OCI-LY3 (cell line): ENCODE measurements at regions not wholly inside any gene's neighbourhood (a gene's known extent, or its start where the extent isn't known, plus 50 kb on each side); places are given as distances from the start of the nearest gene placed in this dataset.

ENCODE experiments used
- H2AFZ ChIP-seq: fragments of 200-600, 300-600 bp; shearing (Covaris generic); 2 replicates; pipeline ENCODE4 v1.6.0; 2014; ENCODE audit warnings: antibody characterized with exemption, low read depth, low read length
- H3K27ac ChIP-seq: fragments of 200-600, 300-600 bp; sonication (generic); 2 replicates; pipeline ENCODE4 v1.5.1; 2014; ENCODE audit warnings: mild to moderate bottlenecking, low read length, moderate library complexity, mixed read lengths
- H3K27me3 ChIP-seq: fragments of 200-600, 300-600 bp; sonication (generic); 2 replicates; pipeline ENCODE4 v1.6.1; 2014; ENCODE audit warnings: low read depth, low read length, mixed read lengths
- H3K36me3 ChIP-seq: fragments of 200-600, 300-600 bp; sonication (generic); replicated peaks from 2 replicates; pipeline ENCODE3; 2014; ENCODE audit warnings: low read depth, low read length, mixed read lengths
- H3K4me1 ChIP-seq: fragments of 300-600, 200-600 bp; sonication (generic); 2 replicates; pipeline ENCODE4 v1.6.1; 2014; ENCODE audit warnings: low read length, mixed read lengths
- H3K4me2 ChIP-seq: fragments of 200-600, 300-600 bp; sonication (generic); 2 replicates; pipeline ENCODE4 v1.6.1; 2014; ENCODE audit warnings: low read length, mixed read lengths
- H3K4me3 ChIP-seq: fragments of 300-600, 200-600 bp; sonication (generic); 2 replicates; pipeline ENCODE4 v1.5.1; 2014; ENCODE audit warnings: antibody characterized with exemption, mild to moderate bottlenecking, low read length, moderate library complexity
- H3K79me2 ChIP-seq: fragments of 300-600, 200-600 bp; shearing (Covaris generic); 2 replicates; pipeline ENCODE4 v1.6.1; 2014; ENCODE audit warnings: mild to moderate bottlenecking, low read length, mixed read lengths
- H3K9ac ChIP-seq: fragments of 300-600, 200-600 bp; shearing (Covaris generic); 2 replicates; pipeline ENCODE4 v1.6.0; 2014; ENCODE audit warnings: mild to moderate bottlenecking, low read length, moderate library complexity
- H3K9me3 ChIP-seq: fragments of 200-600, 300-600 bp; shearing (Covaris generic); 2 replicates; pipeline ENCODE4 v1.6.1; 2014; ENCODE audit warnings: low read length, mixed read lengths; ENCODE audit not compliant: insufficient read depth
- H4K20me1 ChIP-seq: fragments of 200-600, 300-600 bp; sonication (generic); 2 replicates; pipeline ENCODE4 v1.6.1; 2016; ENCODE audit warnings: low read length, mixed read lengths; ENCODE audit not compliant: insufficient read depth
- CTCF ChIP-seq: fragments of 200-600, 300-600 bp; sonication (generic); IDR thresholded peaks from 2 replicates; pipeline ENCODE4 v1.5.1; 2014; ENCODE audit warnings: antibody characterized with exemption, low read length, low read depth
- EZH2phosphoT487 ChIP-seq: fragments of 200-600 bp; shearing (Covaris generic); IDR thresholded peaks from 2 replicates; pipeline ENCODE4 v1.6.1; 2018; ENCODE audit warnings: antibody characterized with exemption, mixed run types, low read depth

DNA sequence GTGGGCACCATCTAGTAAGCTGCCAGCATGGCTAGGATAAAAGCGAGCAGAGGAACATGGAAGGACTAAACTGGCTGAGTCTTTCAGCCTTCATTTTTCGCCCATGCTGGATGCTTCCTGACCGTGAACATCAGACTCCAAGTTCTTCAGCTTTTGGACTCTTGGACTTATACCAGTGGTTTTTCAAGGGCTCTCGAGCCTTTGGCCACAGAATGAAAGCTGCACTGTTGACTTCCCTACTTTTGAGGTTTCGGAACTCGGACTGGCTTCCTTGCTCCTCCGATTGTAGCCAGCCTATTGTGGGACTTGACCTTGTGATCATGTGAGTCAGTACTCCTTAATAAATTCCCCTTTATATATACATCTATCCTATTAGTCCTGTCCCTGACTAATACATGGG is 785.1 kb upstream of the SLITRK6 start:
- Histone ChIP-seq H3K36me3 (no peaks in the 10 kb centered on the region), H3K9me3 (no peaks in the 10 kb centered on the region), H3K4me3 (no peak overlapping the region), H3K4me1 (peaks cover 13% of the 10 kb centered on the region; the same call in 1 of the 2 replicates), H3K27ac (no peak overlapping the region), H3K79me2 (no peaks in the 10 kb centered on the region), H3K27me3 (no peaks in the 10 kb centered on the region), H4K20me1 (no peaks in the 10 kb centered on the region), H3K4me2 (no peak overlapping the region), H2AFZ (no peak overlapping the region), H3K9ac (no peak overlapping the region)
- TF ChIP-seq CTCF: no peak
- no peak for TF ChIP-seq EZH2phosphoT487

DNA sequence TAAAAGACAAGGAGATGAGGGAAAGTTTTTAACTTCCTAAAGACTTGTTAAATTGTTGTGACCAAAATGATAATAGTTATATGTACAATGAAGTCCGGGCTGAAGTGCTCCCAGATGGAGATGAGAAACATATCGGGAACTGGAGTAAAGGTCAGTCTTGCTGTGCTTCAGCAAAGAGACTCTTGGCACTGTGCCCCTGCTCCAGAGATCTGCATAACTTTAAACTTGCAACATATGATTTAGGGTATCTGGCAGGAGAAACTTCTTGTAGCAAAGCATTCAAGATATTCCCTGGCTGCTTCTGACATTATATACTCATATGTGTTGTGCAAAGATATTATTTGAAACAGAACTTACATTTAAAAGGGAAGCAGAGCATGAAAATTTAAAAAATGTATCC is 786.6 kb upstream of the SLITRK6 start:
- no peak for TF ChIP-seq EZH2phosphoT487
- TF ChIP-seq CTCF: no peak
- Histone ChIP-seq H3K4me2 (no peak overlapping the region), H2AFZ (no peak overlapping the region), H3K79me2 (no peaks in the 10 kb centered on the region), H3K4me1 (peaks cover 13% of the 10 kb centered on the region; the same call in 1 of the 2 replicates), H4K20me1 (no peaks in the 10 kb centered on the region), H3K9ac (no peak overlapping the region), H3K4me3 (no peak overlapping the region), H3K36me3 (no peaks in the 10 kb centered on the region), H3K9me3 (no peaks in the 10 kb centered on the region), H3K27ac (no peak overlapping the region), H3K27me3 (no peaks in the 10 kb centered on the region)

DNA sequence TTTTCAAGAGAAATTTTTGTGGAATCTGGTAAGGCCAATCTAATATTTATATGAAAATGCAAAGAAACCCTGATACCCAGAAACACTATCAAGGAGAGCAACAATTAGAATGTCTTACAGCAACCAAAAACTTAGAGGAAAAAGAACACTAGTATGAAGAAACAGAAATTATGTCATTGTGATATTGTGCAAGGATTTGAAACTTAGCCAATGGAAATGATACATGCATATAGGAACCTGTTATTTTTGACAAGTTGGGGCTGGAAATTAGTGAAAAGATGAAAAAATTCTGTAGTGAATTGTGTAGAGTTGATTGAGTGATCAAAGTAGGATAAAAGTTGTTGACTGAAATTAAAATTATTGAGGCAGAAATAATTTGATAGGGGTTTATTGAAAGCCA is 792.6 kb upstream of the SLITRK6 start:
- Histone ChIP-seq H3K9me3 (no peaks in the 10 kb centered on the region), H3K4me2 (no peak overlapping the region), H4K20me1 (no peaks in the 10 kb centered on the region), H3K27me3 (no peaks in the 10 kb centered on the region), H3K36me3 (no peaks in the 10 kb centered on the region), H3K4me3 (no peak overlapping the region), H3K4me1 (no peaks in the 10 kb centered on the region), H3K9ac (no peak overlapping the region), H2AFZ (no peak overlapping the region), H3K27ac (no peak overlapping the region), H3K79me2 (no peaks in the 10 kb centered on the region)
- TF ChIP-seq CTCF: no peak
- no peak for TF ChIP-seq EZH2phosphoT487

DNA sequence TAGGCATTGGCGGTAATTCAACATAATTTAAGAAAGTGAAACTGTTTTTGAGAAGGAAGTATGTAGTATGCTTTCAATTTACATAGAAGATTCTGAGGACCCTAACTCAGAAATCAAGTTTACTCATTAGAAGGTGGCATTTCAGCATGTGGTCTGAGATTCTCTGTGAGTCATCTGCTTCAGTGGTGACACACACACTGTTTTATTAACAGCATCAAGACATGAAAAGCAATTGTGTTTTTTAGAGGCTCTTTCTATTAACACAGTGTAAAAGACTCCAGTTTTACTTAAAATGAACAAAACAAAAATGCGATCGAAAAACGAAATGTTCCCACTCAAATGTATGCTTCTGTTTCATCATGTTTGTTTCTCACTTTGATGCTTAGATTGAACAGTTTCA is 802.1 kb upstream of the SLITRK6 start:
- Histone ChIP-seq H2AFZ (0 out of 2 replicates have a peak overlapping the region, but pooled peaks have one; percentile 12), H3K9me3 (no peaks in the 10 kb centered on the region), H3K4me2 (no peak overlapping the region), H4K20me1 (no peaks in the 10 kb centered on the region), H3K79me2 (no peaks in the 10 kb centered on the region), H3K4me3 (no peak overlapping the region), H3K27me3 (no peaks in the 10 kb centered on the region), H3K9ac (no peak overlapping the region), H3K4me1 (no peaks in the 10 kb centered on the region), H3K36me3 (no peaks in the 10 kb centered on the region), H3K27ac (no peak overlapping the region)
- no peak for TF ChIP-seq CTCF
- no peak for TF ChIP-seq EZH2phosphoT487
